HG03565 (cell line): ENCODE measurements at regions not wholly inside any gene's neighbourhood (a gene's known extent, or its start where the extent isn't known, plus 50 kb on each side); places are given as distances from the start of the nearest gene placed in this dataset.

Experiments
- ATAC-seq: cut with Tn5 transposase; IDR thresholded peaks from one replicate; pipeline ENCODE4 v1.9.1; 2021; ENCODE audit warnings: mild to moderate bottlenecking, moderate library complexity; ENCODE audit not compliant: unreplicated experiment

DNA sequence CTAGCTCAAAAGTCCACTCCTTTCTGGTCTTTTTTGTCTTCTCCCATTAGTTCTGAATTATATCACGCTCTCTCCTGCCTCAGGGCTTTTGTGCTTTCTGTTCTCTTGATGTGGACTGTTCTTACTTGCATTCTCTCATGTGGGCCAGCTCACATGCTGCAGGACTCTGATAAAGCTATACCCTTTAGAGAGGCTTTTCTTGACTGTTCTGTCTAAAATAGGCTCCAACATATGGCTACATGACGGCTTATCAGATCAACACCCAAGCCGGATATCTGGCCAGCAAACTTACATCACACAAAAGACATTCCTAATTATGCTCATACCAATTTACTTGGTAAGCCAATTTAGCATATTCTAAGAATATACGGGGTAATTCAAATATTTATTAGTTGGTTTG is 1494.5 kb downstream of the TECRL start:
- ATAC-seq = no peak

DNA sequence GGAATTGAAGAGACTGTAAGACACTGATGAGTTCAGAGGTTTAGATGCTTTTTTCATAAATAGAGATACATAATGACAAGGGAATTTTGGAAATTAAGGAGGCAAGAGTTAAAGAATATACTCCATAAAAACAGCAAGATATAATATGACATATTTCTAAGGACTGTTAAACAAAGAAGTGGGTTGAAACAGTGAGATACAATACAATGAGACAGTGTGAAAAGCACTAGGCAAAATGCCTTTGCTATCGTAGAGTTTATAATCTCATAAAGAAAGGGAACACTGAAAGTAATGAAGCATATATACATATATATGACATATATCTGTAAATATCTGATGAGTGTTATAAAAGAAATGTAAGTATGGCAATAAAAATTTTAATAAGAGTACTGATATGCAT is 1496.2 kb downstream of the TECRL start:
- no peak for ATAC-seq

DNA sequence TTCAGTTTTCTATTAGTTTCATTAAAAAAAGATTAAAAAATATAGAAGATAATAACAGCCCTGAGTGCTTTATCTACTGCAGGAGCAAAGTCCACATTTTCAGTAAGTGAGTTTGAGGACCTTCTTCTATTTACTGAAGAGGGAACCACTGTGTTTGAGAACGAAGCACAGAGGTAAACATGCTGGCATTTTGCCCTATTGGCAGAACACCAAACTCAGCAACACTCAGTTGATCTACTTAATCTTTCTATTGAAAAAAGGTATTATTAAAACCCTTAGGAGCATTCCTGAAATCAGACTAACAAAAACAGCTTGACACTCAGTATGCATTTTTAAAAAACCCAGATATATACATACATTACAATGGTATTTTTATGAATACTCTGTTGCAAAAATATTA is 1496.7 kb downstream of the TECRL start:
- no peak for ATAC-seq

DNA sequence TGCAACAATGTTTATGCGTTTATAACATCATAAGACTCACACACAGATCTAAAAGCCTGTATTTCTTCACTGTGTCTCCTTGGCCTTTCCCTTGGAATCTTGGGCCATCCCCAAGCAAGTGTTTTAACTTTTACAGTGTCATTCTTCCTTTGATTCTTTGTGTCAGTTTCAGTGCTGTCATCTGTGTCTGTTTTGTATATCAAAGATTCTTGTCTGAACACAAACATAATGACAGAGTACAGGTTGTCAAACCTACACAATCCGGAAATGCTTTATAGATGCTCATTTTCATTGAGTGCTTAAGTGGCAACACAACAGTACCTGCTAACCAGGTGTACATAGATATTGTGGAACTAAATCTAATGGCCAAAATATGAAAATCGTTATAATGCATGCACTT is 1500.0 kb downstream of the TECRL start:
- ATAC-seq = no peak

DNA sequence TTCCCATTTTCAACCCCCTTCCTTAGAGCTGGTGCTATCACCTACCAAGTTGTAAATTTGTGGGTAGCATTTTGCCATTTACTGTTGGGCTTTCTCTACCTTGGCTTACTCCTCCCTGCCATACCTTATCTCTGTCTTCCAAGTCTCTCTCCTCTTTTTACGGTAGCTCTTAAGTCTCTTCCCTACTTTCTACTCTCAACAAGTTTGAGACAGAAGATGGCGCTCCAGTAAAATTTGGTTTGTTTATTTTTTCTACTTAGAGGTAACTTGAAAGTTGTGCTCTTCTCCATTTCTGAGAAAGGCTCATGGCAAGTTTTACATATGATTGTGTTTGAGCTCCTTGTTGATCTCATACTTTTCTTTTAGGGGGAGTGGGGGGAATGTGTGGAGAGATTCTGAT is 1508.1 kb downstream of the TECRL start:
- no peak for ATAC-seq

DNA sequence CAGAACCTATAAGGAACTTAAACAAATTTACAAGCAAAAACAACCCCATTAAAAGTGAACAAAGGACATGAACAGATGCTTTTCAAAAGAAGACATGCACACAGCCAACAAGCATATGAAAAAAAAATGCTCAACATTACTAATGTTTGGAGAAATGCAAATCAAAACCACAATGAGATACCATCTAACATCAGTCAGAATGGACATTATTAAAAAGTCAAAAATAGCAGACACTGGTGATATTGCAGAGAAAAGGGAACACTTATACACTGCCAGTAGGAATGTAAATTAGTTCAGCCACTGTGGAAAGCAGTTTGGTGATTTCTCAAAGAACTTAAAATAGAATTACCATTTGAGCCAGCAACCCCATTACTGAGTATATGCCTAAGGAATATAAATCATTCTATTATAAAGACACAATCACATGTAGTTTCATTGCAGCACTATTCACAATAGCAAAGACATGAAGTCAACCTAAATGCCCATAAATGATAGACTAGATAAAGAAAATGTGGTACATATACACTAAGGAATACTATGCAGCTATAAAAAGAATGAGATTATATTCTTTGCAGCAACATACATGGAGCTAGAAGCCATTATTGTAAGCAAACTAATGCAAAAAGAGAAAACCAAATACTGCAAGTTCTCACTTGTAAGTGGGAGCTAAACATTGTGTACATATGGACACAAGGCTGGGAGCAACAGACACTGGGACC is 1509.4 kb downstream of the TECRL start:
- ATAC-seq = no peak

DNA sequence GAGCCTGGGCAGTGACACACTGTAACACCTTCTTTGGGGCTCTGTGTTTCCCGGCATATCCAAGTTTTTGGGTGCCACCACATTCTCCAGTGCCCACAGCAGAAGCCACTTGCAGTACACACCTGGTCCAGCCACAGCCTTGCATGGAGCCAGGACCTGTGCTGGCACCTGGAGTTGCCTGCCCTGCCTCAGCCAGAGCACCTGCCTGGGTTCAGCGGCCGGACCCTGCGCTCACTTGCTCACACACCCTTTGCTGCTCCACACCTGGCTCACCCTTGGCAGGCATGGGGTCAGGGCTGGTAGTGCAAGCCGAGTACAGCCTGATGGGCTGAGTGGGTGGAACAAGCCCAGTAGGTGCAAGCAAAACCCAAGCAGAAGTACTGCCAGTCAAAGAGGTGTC is 1511.1 kb downstream of the TECRL start:
- ATAC-seq = no peak

DNA sequence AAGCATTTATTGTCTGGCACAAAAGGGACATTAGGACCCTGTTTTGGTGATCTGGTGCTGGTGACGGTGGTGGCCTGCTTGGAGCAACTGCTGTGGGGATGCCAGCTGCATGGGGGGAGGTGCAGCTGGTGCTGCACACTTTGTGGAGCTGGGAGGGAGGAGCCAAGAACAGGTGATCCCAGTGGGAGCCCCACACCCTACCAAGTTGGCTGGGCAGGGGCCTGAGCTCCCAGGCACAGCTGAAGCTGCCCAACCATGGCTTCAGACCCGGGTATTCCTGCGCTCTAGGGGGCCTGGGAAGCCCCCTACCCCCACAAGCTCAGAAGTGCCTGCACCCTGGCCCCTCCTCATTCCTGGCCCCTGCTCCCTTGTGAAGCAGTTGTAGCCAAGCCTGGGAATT is 1512.5 kb downstream of the TECRL start:
- ATAC-seq = no peak

DNA sequence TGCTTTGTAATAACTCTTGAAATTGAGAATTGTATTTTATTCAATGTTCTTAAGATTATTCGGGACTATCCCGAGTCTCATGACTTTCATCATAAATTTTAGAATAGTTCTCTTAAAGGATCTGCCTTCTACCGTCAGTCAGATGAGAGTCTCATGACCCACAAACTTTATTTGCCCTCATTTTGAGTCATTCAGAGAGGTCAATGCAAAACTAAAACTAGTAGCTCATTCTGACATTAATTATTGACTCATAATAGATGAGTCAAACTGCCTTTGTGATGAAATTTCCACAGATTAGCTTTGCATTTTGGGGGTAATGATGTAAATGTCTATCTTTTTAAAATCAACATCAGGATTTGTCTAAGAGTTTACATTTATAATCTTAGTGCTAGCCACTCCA is 1527.3 kb downstream of the TECRL start:
- ATAC-seq = no peak

DNA sequence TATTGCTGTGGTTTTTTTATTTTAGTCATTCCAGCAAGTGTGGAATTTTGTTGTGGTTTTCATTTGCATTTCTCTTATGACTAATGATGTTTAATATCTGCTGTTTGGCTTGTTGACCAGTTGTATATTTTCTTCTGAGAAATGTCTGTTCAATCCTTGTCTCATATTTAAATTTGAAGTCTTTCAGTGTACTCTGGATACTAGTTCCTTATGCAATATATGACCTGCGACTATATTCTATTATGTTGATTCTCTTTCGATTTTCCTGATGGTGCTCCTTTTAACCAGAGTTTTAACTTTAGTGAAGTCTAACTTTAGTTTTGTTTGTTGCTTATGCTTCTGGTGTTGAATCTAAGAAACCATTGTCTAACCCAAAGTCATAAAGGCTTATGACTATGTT is 1528.0 kb downstream of the TECRL start:
- no peak for ATAC-seq

DNA sequence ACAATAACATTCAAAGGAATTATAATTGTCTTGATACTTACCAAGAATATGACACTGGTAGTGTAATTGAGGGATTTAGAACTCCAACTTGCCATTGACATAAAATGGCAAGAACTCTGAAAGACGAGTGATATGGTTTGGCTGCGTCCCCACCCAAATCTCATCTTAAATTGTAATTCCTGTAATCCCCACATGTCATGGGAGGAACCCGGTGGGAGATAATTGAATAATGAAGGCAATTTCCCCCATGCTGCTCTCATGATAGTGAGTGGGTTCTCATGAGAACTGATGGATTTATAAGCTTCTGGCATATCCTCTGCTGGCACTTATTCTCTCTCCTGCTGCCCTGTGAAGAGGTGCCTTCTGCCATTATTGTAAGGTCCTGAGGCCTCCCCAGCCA is 1536.4 kb downstream of the TECRL start:
- no peak for ATAC-seq

DNA sequence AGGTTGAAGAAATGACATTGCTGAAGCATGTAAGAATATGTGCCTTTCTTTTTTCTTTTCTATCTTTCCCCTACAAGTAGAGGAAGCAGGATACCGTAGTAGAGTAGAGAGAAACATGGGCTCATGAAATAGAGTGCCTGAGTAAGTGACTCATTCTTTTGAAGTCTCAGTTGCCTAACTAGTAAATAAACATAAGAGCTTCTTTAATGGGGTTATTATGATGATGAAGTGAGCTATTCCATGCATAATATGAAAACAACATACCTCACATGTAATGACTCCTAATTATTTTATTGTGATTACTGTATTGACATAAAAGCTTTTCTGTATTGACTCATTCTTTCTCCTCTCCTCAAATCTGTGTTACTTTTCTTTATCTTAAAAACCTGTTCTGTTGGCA is 1538.2 kb downstream of the TECRL start:
- no peak for ATAC-seq

DNA sequence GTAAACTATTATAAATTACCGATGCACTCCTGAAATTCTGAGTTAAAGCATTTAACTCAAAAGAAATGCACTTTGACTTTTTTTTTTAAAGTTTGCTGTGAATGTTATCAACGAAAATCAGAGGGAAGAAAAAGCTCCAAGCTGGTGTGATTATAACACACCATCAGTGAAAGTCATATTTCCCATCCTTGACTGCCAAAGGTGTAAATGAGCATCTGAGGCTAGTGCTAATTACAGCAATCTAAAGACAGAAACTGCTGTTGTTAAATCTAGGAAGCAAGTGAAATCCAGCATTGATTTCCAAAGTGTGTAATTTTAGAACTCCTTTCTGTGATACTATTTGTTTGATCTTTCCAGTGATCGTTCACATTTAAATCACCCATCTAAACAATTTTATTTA is 1538.8 kb downstream of the TECRL start:
- ATAC-seq = no peak

DNA sequence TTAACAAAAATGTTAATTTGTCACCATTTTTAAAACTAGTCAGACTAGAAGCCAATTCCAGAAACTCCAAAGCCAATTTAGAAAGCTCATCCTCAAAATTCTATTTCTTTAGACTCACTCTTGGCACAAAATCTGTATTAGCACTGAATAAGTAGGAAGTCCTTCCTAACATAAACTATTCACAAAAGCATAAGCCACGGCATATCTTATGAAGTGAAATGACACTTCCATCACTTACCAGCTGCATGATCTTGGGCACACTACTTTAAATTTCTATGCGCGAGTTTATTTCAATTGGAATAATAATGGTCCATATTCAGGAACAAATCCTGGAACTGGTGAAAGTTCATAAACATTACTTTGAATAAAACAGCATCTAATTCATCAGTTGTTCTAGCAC is 1544.0 kb downstream of the TECRL start:
- no peak for ATAC-seq

DNA sequence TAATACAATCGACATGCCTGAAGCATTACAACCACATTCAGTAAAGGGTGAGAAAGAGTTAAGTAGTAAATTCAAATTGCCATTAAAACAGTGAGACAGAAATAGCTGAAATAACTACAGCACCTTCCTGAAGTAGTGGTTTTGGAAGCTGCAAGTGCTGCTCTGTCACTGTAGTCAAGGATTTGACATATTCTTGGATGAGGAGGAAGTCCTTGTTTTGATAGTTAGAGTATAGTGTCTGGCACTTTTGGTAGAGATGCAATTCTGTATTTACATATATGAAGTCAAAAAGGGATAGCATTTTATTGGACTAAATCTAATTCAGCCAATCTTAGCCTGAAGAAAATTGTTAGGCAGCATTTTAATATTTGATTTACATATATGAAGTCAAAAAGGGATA is 1559.6 kb downstream of the TECRL start:
- no peak for ATAC-seq

DNA sequence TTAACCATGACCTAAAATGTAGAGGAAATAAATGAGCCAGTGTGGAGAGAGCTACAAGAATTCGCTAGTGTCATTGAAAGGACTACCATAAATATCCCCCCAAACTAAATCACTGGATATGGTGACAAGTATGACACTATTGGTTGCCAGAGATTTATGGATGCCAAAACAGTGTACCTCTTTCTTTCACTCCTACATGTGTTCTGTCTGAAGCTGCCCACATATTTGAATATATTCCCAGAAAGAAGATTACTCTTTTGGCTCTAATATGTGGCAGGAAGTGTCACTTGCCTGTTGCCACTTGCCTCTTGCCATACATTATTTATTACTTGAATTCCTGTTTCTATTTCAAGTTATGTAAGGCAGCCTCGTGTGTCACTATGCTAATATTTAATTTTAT is 1573.6 kb downstream of the TECRL start:
- no peak for ATAC-seq

DNA sequence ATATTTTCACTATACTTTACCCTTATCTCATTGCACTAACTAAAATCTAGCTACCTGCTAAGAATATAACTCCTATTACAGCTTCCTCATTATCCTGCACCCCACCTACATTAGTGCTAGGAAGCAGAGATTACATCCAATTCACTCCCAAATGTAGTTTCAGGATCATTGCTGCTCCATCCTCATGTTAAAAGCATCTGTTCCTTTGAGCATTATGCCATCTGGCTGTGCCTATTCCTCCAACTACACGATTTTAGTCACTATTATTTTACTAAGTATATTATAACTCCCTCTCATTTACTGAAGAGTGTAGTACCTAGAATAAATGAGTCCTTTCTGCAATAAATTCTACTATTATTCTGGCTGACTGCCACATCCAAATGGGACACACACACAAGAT is 1586.9 kb downstream of the TECRL start:
- no peak for ATAC-seq

DNA sequence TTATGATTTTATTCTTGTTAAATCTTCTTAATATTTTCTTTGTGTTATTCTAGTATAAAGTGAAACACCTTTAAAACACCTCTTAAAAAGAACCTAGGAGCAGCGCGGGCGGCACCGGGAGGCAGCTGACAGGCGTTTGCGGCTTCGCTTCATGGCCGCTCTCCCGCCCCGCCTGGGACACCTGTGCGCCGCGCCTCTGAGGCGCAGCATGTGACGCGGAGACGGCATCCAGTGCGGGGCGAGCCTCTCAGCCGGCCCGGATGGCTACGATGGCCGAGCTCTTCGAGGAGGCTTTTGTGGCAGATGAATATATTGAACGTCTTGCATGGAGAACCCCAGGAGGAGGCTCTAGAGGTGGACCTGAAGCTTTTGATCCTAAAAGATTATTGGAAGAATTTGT is 1592.7 kb downstream of the TECRL start:
- no peak for ATAC-seq

DNA sequence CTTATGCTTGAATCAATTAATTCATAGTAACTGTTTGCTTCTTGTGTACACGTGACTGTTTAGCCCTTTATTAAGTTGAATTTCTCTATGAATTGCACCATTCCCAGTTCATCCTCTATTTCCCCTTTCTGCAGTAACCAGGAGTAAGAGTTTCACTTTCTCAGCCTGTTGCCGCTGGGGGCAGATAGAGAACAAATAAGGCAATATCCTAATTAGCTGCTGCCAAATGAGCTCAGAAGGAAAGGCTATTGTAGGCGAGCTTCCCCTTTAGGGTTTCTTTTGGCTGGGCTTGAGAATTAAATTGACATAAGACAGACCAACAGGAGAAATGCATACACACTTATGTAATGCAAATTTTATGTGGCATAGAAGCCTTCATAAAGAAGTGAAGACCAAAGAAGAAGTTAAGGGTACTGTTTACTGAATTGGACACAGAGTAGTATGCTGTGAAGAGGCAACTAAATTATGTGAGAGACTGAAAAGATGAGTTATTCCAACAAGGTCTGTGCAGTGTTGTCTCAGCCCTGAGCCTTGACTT is 1594.7 kb downstream of the TECRL start:
- ATAC-seq = no peak

DNA sequence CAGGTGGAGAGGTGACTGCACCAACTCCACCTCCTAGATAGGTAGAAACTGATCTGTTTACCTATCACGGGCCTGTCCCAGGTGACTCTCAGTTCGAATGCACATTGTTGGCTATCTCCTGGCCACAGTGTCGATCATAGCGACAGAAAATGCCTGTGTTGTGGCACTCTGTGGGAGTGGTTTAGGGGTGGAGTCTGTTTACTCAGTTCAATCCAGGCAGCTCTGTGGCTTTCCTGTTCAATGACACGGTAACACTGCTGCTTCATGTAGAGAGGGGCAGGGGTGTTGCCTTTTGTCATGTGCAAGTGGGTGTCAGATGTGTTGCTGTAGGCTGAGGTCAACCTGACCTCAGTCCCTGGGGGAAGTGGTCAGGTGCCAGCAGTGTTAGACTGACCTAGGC is 1602.4 kb downstream of the TECRL start:
- no peak for ATAC-seq

DNA sequence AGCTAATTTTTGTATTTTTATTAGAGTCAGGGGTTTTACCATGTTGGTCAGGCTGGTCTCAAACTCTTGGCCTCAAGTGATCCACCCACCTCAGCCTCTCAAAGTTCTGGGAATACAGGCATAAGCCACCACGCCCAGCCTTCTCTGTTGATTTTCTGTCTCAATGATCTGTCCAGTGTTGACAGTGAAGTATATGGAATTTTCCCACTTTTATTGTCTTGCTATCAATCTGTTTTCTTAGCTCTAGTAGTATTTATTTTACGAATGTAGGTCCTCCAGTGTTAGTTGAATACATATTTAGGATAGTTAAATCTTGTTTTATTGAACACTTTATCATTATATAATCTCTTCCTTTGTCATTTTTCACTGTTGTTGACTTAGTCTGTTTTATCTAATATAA is 1603.9 kb downstream of the ADGRL3 start:
- no peak for ATAC-seq

DNA sequence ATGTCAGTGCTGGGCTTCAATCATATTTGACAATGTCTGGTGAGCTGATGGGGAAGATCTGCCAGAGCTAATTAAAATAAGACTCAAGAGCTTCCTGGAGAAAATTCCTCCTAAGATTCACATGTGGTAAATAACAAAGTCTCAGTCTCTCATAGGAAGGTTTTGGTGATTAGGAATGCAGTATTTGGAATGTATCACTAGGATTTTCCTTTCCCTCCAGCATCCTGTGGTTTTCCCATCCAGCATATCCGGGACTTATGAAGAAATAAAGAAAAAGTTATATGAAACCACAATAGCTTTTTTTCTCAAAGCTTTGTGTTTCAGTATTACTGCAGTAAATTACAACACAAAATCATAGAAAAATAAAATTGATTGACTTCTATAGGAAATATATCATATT is 1597.1 kb downstream of the ADGRL3 start:
- ATAC-seq = no peak

DNA sequence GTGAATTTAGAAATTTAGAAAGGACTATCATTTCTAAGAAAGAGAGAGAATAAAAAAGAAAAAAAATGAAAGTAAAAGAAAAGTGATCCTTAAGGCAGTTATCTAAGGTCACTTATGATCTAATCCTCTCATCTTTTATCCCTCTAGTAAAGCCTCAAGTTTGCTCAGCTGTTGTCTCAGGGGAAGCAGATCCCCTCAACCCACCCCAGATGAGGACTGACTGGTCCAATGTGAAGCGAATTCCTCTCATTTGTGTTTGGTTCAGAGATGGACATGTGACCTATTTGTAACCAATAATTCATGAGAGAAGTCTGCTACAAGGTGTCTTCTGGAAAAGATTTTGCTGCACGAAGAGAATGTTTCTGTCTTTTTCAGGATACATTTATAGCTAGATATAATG is 1591.3 kb downstream of the ADGRL3 start:
- ATAC-seq = no peak
